NCI-H446 (cell line): ENCODE measurements at regions not wholly inside any gene's neighbourhood (a gene's known extent, or its start where the extent isn't known, plus 50 kb on each side); places are given as distances from the start of the nearest gene placed in this dataset.
A peak's percentile ranks its signal among the peaks of the same experiment; 100 is the strongest.
"Not testable (repeated sequence)": the region's sequence is repeated elsewhere in the genome, so short reads cannot be mapped to it uniquely, and the experiment has no call there.

ENCODE experiments used
- DNase-seq, 2 experiments: peaks; one replicate each; lab custom pipeline; 2025; lab: John Stamatoyannopoulos, UW

DNA sequence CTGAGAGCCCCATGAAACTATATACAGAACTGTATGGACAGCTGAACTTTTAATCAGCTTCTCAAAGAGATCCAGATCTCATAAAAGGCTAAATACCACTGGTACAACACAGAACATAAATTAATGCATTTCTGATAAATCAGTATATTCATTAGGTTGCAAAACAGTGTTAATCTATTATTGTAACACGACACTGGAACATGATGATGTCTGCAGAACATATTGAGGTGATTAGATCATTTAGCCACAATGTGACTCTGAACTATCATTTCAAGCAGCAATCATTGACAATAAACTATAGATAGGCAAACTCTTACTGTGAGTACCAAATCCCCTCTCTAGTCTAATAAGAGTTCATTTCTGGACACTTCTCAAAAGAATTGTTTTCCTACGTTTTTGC, 50.3 kb downstream of the GASK1B start:
- no peak for DNase-seq

GRCh38 chr4:158121161-158121579, 51.7 kb downstream of the GASK1B start:
- no peak for DNase-seq

DNA sequence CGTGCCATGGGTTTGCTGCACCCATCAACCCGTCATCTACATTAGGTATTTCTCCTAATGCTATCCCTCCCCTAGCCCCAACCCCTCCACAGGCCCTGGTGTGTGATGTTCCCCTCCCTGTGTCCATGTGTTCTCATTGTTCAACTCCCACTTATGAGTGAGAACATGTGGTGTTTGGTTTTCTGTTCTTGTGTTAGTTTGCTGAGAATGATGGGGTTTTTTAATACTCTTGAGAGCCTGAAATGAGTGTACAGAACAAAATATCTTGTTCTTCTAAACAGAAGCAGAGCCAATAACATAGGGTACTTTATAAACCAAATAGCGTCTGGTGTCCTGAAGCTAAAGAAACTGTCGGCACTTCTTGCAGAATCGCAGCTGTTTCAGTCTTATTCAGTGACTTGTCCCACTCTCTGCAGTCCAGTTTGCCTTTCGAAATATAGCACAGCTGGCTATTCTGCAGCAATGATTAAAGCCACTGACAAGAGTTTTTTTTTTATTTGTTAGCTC, 52.1 kb downstream of the GASK1B start:
- not testable (repeated sequence) for DNase-seq

GRCh38 chr4:158112611-158113010, 60.2 kb downstream of the GASK1B start:
- DNase-seq, result no peak

DNA sequence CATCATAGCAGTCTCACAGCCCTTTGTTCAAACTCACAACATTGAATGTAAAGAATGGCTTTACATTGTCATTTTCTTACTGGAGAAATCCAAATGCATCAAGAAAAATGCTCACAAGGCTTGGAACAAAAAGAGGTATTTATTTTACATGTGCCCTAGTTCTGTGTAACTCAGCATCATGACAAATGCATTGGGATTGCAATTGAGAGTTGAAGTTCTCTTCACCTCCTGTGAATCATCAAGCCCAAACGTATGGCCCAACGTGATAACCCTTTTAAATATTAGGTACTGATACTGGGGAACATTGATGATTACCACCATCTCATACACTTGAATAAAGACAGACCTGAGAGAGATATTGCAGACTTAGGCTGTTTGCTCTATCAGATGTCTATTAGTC, 61.6 kb downstream of the GASK1B start:
- no peak for DNase-seq

GRCh38 chr4:158102904-158103303, 69.9 kb downstream of the GASK1B start:
- no peak for DNase-seq

GRCh38 chr4:158099686-158100085, 73.1 kb downstream of the GASK1B start:
- no peak for DNase-seq

- DNase-seq, result no peak
Observed at GRCh38 chr4:158098802-158099201, 74.0 kb downstream of the GASK1B start.

DNA sequence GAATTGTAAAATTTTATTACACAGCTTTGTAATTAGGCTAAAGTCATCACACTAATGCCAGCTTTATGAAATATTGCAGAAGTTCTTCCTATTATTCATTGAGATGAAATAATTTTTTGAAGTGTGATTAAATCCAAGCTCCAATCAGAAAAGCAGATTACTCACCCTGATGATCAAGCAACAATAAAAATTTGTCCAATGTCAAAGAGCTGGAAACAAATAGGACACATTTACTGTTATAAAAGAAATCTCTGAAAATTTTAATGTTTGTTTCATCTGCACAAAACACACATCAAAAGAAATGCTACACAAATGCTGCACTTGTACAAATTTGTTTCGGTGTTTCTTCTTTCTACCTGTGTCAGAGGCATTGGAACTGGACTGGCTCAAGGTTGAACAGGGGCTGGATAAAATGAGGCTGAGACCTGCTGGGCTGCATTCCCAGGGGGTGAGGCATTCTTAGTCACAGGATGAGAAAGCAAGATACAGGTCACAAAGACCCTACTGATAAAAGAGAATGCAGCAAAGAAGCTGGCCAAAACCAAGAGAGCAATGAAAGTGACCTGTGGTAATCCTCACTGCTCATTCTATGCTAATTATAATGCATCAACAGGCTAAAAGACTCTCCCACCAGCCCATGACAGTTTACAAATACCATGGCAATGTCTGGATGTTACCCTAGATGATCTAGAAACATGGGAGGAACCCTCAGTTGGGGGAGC, 78.3 kb downstream of the GASK1B start:
- no peak for DNase-seq

DNA sequence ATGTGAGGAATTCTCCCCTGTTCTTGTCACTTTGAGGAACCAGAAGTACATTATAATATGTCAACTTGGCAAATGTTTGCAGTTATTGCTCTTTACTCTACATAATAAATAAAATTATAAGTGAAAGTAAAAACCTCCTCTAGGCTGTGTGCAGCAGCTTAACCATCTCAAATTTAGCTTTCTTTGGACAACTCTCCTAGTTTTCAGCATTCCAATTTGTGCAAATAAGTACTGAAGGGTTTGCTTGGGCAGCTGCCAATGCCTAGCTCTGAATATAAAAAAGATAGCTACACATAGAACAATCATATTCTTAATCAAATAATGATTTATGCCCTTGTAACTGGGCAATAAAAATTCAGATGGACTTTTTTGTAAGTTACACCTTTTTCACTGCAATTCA, 82.5 kb downstream of the GASK1B start:
- peak; percentile 33 to 44 for DNase-seq

DNA sequence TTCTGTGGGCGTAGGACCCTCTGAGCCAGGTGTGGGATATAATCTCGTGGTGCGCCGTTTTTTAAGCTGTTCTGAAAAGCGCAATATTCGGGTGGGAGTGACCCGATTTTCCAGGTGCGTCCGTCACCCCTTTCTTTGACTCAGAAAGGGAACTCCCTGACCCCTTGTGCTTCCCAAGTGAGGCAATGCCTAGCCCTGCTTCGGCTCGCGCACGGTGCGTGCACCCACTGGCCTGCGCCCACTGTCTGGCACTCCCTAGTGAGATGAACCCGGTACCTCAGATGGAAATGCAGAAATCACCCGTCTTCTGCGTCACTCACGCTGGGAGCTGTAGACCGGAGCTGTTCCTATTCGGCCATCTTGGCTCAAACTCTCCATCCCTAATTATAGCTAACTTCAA, 82.9 kb downstream of the GASK1B start:
- not testable (repeated sequence) for DNase-seq

DNA sequence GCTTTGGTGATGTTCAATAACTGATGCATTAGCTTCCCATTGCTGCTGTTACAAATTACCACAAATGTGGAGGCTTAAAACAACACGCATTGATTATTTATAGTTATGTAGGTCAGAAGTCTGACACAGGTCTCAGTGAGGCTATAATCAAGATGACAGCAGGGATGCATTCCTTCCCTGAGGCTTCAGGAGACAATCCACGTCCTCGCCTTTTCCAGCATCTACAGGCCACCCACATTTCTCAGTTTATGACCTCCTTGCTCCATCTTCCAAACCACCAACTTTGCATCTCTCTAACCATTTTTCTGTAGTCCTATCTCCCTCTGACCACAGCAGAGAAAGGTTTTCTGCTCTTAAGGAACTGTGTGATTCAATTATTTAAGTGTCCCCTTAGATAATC, 92.5 kb downstream of the GASK1B start:
- DNase-seq, result no peak

DNA sequence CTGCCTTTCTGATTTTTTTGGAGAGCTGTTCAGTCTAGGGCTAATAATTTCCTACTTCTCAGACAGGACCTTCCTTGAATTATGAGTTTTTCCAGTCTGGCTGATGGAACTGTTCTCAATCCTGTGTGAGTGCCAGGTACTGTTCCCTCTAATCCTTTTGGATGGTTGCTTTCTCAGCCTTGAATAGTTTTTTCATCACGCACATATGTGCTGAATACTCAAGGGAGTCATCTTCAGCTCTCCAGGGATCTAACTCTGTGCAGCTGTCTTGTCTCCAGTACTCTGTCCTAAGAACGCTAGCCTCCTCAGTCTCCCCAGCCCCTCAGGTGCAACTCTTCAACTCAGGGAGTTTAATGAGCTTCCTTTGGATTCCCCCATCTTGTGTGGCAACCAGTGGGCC, 93.2 kb downstream of the GASK1B start:
- peak in 1 of 2 experiments; percentile 33 for DNase-seq

GRCh38 chr4:158077835-158078234, 95.0 kb downstream of the GASK1B start:
- DNase-seq, result no peak

- DNase-seq, result no peak
Observed at GRCh38 chr4:158074851-158075250, 98.0 kb downstream of the GASK1B start.

GRCh38 chr4:158071931-158072330, 100.9 kb downstream of the GASK1B start:
- DNase-seq, result no peak

DNA sequence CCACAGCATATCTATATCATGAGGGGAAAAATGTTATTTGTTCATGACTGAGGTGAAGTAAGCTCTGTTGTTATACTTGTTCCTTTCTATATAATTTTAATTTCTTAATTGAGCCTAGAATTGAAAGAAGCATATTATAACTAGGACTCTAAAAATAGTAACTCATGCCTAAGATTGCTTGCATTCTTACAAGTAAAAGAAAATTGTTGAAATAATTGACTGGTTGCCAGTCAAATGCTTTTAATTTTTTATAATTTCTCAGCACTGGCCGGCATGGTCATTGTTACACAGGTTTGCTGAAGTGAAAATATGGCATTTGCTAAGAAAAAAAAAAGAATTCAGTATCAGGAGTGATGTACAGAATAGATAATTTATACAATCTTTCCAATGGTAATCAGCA, 104.8 kb downstream of the GASK1B start:
- DNase-seq, result no peak

GRCh38 chr4:158067646-158068045, 105.2 kb downstream of the GASK1B start:
- no peak for DNase-seq

GRCh38 chr4:158065603-158066002, 107.2 kb downstream of the GASK1B start:
- DNase-seq, result no peak

GRCh38 chr4:158065176-158065575, 107.6 kb downstream of the GASK1B start:
- DNase-seq, result peak in 1 of 2 experiments; percentile 20

- DNase-seq, result no peak
Observed at GRCh38 chr4:158056689-158057245, 116.1 kb downstream of the GASK1B start.

GRCh38 chr4:158055668-158056067, 117.2 kb downstream of the GASK1B start:
- DNase-seq, result no peak

DNA sequence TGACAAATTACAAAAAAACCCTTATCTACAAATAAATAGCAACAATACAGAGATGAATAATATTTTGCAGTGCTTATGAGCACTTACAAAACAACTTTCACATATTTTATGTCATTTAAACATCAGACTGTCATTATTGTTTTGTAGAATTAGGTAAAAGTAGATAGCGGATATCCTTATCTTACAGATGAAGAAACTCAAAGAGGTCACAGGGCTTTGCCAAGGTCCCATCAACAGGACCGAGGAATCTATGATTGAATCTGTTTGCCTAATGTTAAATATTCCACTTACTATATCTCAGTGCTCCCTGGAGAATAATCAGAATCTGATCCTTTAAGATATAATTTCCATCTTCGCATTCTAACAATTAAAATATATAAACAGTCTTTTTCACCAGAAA, 119.0 kb downstream of the GASK1B start:
- DNase-seq, result no peak

DNA sequence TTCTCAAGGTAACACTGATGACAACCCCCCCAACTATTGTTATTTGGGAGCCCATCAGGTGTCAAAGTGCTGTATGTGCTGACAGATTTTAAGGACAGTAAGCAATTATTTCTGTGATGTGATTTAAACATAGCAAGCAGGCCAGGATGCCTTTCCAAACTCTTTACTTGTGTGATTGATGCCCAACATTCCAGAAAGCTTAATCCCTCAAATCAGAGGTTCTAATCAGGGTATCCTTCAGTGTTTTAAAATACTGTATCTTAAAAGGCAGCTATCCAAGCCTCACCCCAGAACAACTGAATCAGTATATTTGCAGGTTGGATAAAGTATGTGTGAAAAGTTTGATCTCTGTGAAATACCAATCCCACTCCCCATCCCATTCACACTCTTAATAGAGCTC, 119.7 kb downstream of the GASK1B start:
- no peak for DNase-seq
